HG03025 (cell line): ENCODE measurements at regions not wholly inside any gene's neighbourhood (a gene's known extent, or its start where the extent isn't known, plus 50 kb on each side); places are given as distances from the start of the nearest gene placed in this dataset.
"Not testable (repeated sequence)": the region's sequence is repeated elsewhere in the genome, so short reads cannot be mapped to it uniquely, and the experiment has no call there.

ENCODE experiments used
- ATAC-seq: cut with Tn5 transposase; IDR thresholded peaks from one replicate; pipeline ENCODE4 v1.9.1; 2021; ENCODE audit warnings: mild to moderate bottlenecking, moderate library complexity; ENCODE audit not compliant: unreplicated experiment, low FRiP score

- no peak for ATAC-seq
These were observed 407.2 kb downstream of the KCNRG start for GRCh38 chr13:50422181-50423148.

GRCh38 chr13:50424993-50425392, 409.7 kb downstream of the KCNRG start:
- ATAC-seq: no peak

GRCh38 chr13:50425772-50426171, 410.5 kb downstream of the KCNRG start:
- ATAC-seq: no peak

- no peak for ATAC-seq
These were observed 411.7 kb downstream of the KCNRG start for GRCh38 chr13:50426927-50427326.

- ATAC-seq: not testable (repeated sequence)
These were observed 412.3 kb downstream of the KCNRG start for GRCh38 chr13:50427511-50427910.

GRCh38 chr13:50428183-50428877, 413.1 kb downstream of the KCNRG start:
- no peak for ATAC-seq

- no peak for ATAC-seq
These were observed 408.5 kb downstream of the DLEU7 start for GRCh38 chr13:50435011-50435410.

GRCh38 chr13:50437252-50437651, 406.2 kb downstream of the DLEU7 start:
- no peak for ATAC-seq

- no peak for ATAC-seq
These were observed 405.1 kb downstream of the DLEU7 start for GRCh38 chr13:50438351-50438750.

- no peak for ATAC-seq
These were observed 402.4 kb downstream of the DLEU7 start for GRCh38 chr13:50441130-50441529.

GRCh38 chr13:50444726-50445125, 398.8 kb downstream of the DLEU7 start:
- ATAC-seq: no peak

- ATAC-seq: no peak
These were observed 396.9 kb downstream of the DLEU7 start for GRCh38 chr13:50446611-50447010.

GRCh38 chr13:50448535-50448998, 394.9 kb downstream of the DLEU7 start:
- ATAC-seq: no peak

- no peak for ATAC-seq
These were observed 394.0 kb downstream of the DLEU7 start for GRCh38 chr13:50449465-50449864.

- no peak for ATAC-seq
These were observed 393.2 kb downstream of the DLEU7 start for GRCh38 chr13:50450279-50450678.

GRCh38 chr13:50451609-50452008, 391.9 kb downstream of the DLEU7 start:
- ATAC-seq: no peak

- no peak for ATAC-seq
These were observed 391.5 kb downstream of the DLEU7 start for GRCh38 chr13:50452028-50452427.

- no peak for ATAC-seq
These were observed 390.7 kb downstream of the DLEU7 start for GRCh38 chr13:50452756-50453155.

GRCh38 chr13:50453188-50453587, 390.3 kb downstream of the DLEU7 start:
- no peak for ATAC-seq

GRCh38 chr13:50456111-50456510, 387.4 kb downstream of the DLEU7 start:
- no peak for ATAC-seq
